ENCODE measurements at regions not wholly inside any gene's neighbourhood (a gene's known extent, or its start where the extent isn't known, plus 50 kb on each side); places are given as distances from the start of the nearest gene placed in this dataset.

GRCh38 chr2:190805843-190806242 lies 74.8 kb upstream of the GLS start:
- TF ChIP-seq CTCF (tag by site-specific recombination; IDR thresholded peaks at IDR 0.05) (no peak), ZNF747 (tag by site-specific recombination; IDR thresholded peaks at IDR 0.05) (no peak), ZNF785 (tag by site-specific recombination; IDR thresholded peaks at IDR 0.05) (no peak), ZNF311 (tag by site-specific recombination; IDR thresholded peaks at IDR 0.05; ENCODE audit: borderline replicate concordance) (no peak), REST (tag by site-specific recombination; IDR thresholded peaks at IDR 0.05) (no peak), GLI2 (tag by site-specific recombination; IDR thresholded peaks at IDR 0.05; ENCODE audit: borderline replicate concordance, low read depth) (no peak), ZFP69B (tag by site-specific recombination; IDR thresholded peaks at IDR 0.05) (no peak), ZNF654 (tag by site-specific recombination; IDR thresholded peaks at IDR 0.05; ENCODE audit: low read depth) (no peak), ZBTB7A (tag by site-specific recombination; IDR thresholded peaks at IDR 0.05; ENCODE audit: low read depth) (no peak), ZNF837 (tag by site-specific recombination; IDR thresholded peaks at IDR 0.05) (no peak), PRDM1 (tag by site-specific recombination; IDR thresholded peaks at IDR 0.05) (no peak)
